H1 (cell line): ENCODE measurements at regions not wholly inside any gene's neighbourhood (a gene's known extent, or its start where the extent isn't known, plus 50 kb on each side); places are given as distances from the start of the nearest gene placed in this dataset.

ENCODE experiments used
- CTCF ChIA-PET: fragments of 300-600 bp; sonication (Branson Sonifier 250); formaldehyde crosslinking; loops from one replicate; lab custom pipeline; 2021; ENCODE audit not compliant: partially characterized antibody; lab: Charles Lee
- POLR2A ChIA-PET: fragments of 300-600 bp; sonication (Branson Sonifier 250); formaldehyde crosslinking; loops from one replicate; lab custom pipeline; 2021; ENCODE audit warnings: inconsistent platforms; ENCODE audit not compliant: partially characterized antibody; lab: Charles Lee
- DNase-seq, 2 experiments: peaks; one replicate each; pipeline versions ENCODE4 v3.0.0 to v3.0.0-alpha.2; 2010 to 2022; ENCODE audit warnings: low spot score in 2 of 2, low read depth in 1 of 2, mixed read lengths in 1 of 2
- FAIRE-seq: peaks from 2 replicates; lab custom pipeline; 2011; peaks lifted over from hg19 to GRCh38; lab: Jason Lieb, UNC
- H2AFZ ChIP-seq: 2 replicates; pipeline ENCODE4 v1.8.1; 2012; ENCODE audit warnings: low read length, inconsistent platforms
- H2AK5ac ChIP-seq: 2 replicates; pipeline ENCODE4 v1.6.1; 2013; ENCODE audit warnings: low read depth, low read length
- H2BK120ac ChIP-seq: replicated peaks from 2 replicates; pipeline ENCODE3; 2013; ENCODE audit warnings: low read depth, low read length, inconsistent platforms
- H2BK12ac ChIP-seq: 2 replicates; pipeline ENCODE4 v1.6.1; 2013; ENCODE audit warnings: low read depth, low read length
- H2BK15ac ChIP-seq: 2 replicates; pipeline ENCODE4 v1.6.1; 2013; ENCODE audit warnings: low read length
- H2BK20ac ChIP-seq: 2 replicates; pipeline ENCODE4 v1.6.1; 2013; ENCODE audit warnings: low read length
- H2BK5ac ChIP-seq: 2 replicates; pipeline ENCODE4 v1.6.1; 2013; ENCODE audit warnings: low read depth, low read length
- H3K14ac ChIP-seq: 2 replicates; pipeline ENCODE4 v1.6.1; 2013; ENCODE audit warnings: inconsistent platforms; ENCODE audit not compliant: insufficient read length
- H3K18ac ChIP-seq: 2 replicates; pipeline ENCODE4 v1.6.1; 2013; ENCODE audit warnings: low read length; ENCODE audit errors: extremely low read depth
- H3K23ac ChIP-seq: 2 replicates; pipeline ENCODE4 v1.6.1; 2013; ENCODE audit warnings: inconsistent platforms; ENCODE audit not compliant: insufficient read length
- H3K23me2 ChIP-seq: 2 replicates; pipeline ENCODE4 v1.6.1; 2013; ENCODE audit warnings: low read depth, low read length
- H3K27ac ChIP-seq: 2 replicates; pipeline ENCODE4 v1.6.1; 2011; ENCODE audit warnings: low read depth, low read length, inconsistent platforms
- H3K27me3 ChIP-seq, 4 experiments: replicated peaks in 1 of 4; 1 replicate in 1 of 4; 2 replicates in 3 of 4; pipeline versions ENCODE4 v1.6.1 to v1.8.1; 2011 to 2013; ENCODE audit warnings: low read length in 3 of 4, mild to moderate bottlenecking in 3 of 4, inconsistent platforms in 2 of 4, mixed read lengths in 2 of 4, moderate library complexity in 1 of 4; ENCODE audit not compliant: control insufficient read depth in 3 of 4, insufficient read depth in 3 of 4; ENCODE audit errors: extremely low read depth in 1 of 4
- H3K36me3 ChIP-seq, 4 experiments: 2 replicates each; pipeline versions ENCODE4 v1.6.1 to v1.8.1; 2011 to 2013; ENCODE audit warnings: mild to moderate bottlenecking in 4 of 4, low read length in 3 of 4, moderate library complexity in 2 of 4, control low read depth in 1 of 4, inconsistent platforms in 1 of 4; ENCODE audit not compliant: insufficient read depth in 4 of 4, control insufficient read depth in 2 of 4
- H3K4ac ChIP-seq: replicated peaks from 2 replicates; pipeline ENCODE3; 2013; ENCODE audit warnings: low read length, low read depth, mixed read lengths, inconsistent platforms; ENCODE audit not compliant: insufficient read length
- H3K4me1 ChIP-seq, 4 experiments: replicated peaks in 1 of 4; 1 replicate in 1 of 4; 2 replicates in 3 of 4; pipeline versions ENCODE4 v1.6.1 to v1.8.1; 2011 to 2013; ENCODE audit warnings: low read length in 3 of 4, inconsistent platforms in 2 of 4, mixed read lengths in 1 of 4; ENCODE audit not compliant: insufficient read depth in 4 of 4, control insufficient read depth in 3 of 4
- H3K4me2 ChIP-seq, 2 experiments: 2 replicates each; pipeline versions ENCODE4 v1.6.1 to v1.8.1; 2011 to 2013; ENCODE audit warnings: low read depth in 2 of 2, low read length in 2 of 2, control low read depth in 1 of 2, inconsistent platforms in 1 of 2, mild to moderate bottlenecking in 1 of 2; ENCODE audit not compliant: insufficient read depth in 1 of 2
- H3K4me3 ChIP-seq, 4 experiments: fragments of 200-600, 300-600 bp in 1 of 4; sonication (generic), shearing (Covaris generic), sonication (Bioruptor Twin) in 1 of 4; 2 replicates each; pipeline versions ENCODE4 v1.5.1 to v1.8.1; 2011 to 2016; ENCODE audit warnings: low read length in 4 of 4, low read depth in 3 of 4, control low read depth in 2 of 4, inconsistent platforms in 2 of 4, mild to moderate bottlenecking in 2 of 4, mixed read lengths in 1 of 4, moderate library complexity in 1 of 4; ENCODE audit not compliant: insufficient read depth in 2 of 4; ENCODE audit errors: extremely low read depth in 1 of 4
- H3K56ac ChIP-seq: replicated peaks from 2 replicates; pipeline ENCODE3; 2013; ENCODE audit warnings: low read depth, mild to moderate bottlenecking, mixed read lengths, low read length, inconsistent platforms; ENCODE audit not compliant: insufficient read length
- H3K79me1 ChIP-seq: 2 replicates; pipeline ENCODE4 v1.6.1; 2013; ENCODE audit warnings: low read depth, low read length, control low read depth
- H3K79me2 ChIP-seq, 2 experiments: 2 replicates each; pipeline versions ENCODE4 v1.6.1 to v1.8.1; 2012 to 2013; ENCODE audit warnings: low read length in 2 of 2, mild to moderate bottlenecking in 2 of 2, inconsistent platforms in 1 of 2; ENCODE audit not compliant: insufficient read depth in 2 of 2, control insufficient read depth in 1 of 2
- H3K9ac ChIP-seq, 4 experiments: replicated peaks in 1 of 4; 1 replicate in 1 of 4; 2 replicates in 3 of 4; pipeline versions ENCODE4 v1.6.1 to v1.8.1; 2011 to 2013; ENCODE audit warnings: low read depth in 3 of 4, low read length in 3 of 4, control low read depth in 2 of 4, mild to moderate bottlenecking in 2 of 4, moderate library complexity in 2 of 4, inconsistent platforms in 1 of 4; ENCODE audit errors: extremely low read depth in 1 of 4
- H3K9me3 ChIP-seq, 2 experiments: 2 replicates each; pipeline versions ENCODE4 v1.6.1 to v1.8.1; 2012 to 2013; ENCODE audit warnings: mild to moderate bottlenecking in 2 of 2, moderate library complexity in 2 of 2, control low read depth in 1 of 2, inconsistent platforms in 1 of 2, low read depth in 1 of 2, low read length in 1 of 2, mixed read lengths in 1 of 2; ENCODE audit not compliant: insufficient read depth in 2 of 2
- H4K20me1 ChIP-seq, 2 experiments: replicated peaks in 1 of 2; 2 replicates each; pipeline versions ENCODE3 to v1.8.1; 2011 to 2013; ENCODE audit warnings: inconsistent platforms in 2 of 2, low read length in 2 of 2, mild to moderate bottlenecking in 1 of 2; ENCODE audit not compliant: insufficient read depth in 2 of 2, control insufficient read depth in 1 of 2
- H4K5ac ChIP-seq: 2 replicates; pipeline ENCODE4 v1.6.1; 2013; ENCODE audit warnings: low read length, low read depth, mixed read lengths, inconsistent platforms; ENCODE audit not compliant: insufficient read length
- H4K8ac ChIP-seq: 2 replicates; pipeline ENCODE4 v1.8.0; 2013; ENCODE audit warnings: mild to moderate bottlenecking, moderate library complexity, low read length, inconsistent platforms; ENCODE audit not compliant: insufficient read depth; ENCODE audit errors: extremely low read depth
- H4K91ac ChIP-seq: replicated peaks from 2 replicates; pipeline ENCODE3; 2013; ENCODE audit warnings: low read length, mixed read lengths, inconsistent platforms; ENCODE audit not compliant: insufficient read length
- ATF2 ChIP-seq: IDR thresholded peaks from 2 replicates; pipeline ENCODE4 v1.6.1; 2012; ENCODE audit warnings: low read length, inconsistent platforms
- E2F6 ChIP-seq: IDR thresholded peaks from 2 replicates; pipeline ENCODE4 v1.6.1; 2012; ENCODE audit warnings: inconsistent platforms
- GTF2F1 ChIP-seq: IDR thresholded peaks from 2 replicates; pipeline ENCODE4 v1.6.1; 2012; ENCODE audit warnings: low read depth, low read length, improper control_type of control experiment, borderline replicate concordance
- MAX ChIP-seq: IDR thresholded peaks from 2 replicates; pipeline ENCODE4 v1.6.1; 2012; ENCODE audit warnings: inconsistent platforms
- NANOG ChIP-seq: IDR thresholded peaks from 2 replicates; pipeline ENCODE4 v1.6.1; 2011; ENCODE audit warnings: low read length, low read depth, mild to moderate bottlenecking, inconsistent platforms; ENCODE audit not compliant: insufficient read depth, poor library complexity, severe bottlenecking
- PHF8 ChIP-seq: fragments of 200-600 bp; sonication (generic); conservative IDR thresholded peaks from 2 replicates; pipeline ENCODE4 v1.7.1; 2012; ENCODE audit warnings: low read depth, mild to moderate bottlenecking, inconsistent platforms, low read length, moderate library complexity
- RXRA ChIP-seq: IDR thresholded peaks from 2 replicates; pipeline ENCODE4 v1.6.1; 2011; ENCODE audit warnings: low read depth, mild to moderate bottlenecking, low read length, moderate library complexity; ENCODE audit not compliant: insufficient read depth
- SIN3A ChIP-seq, 2 experiments: IDR thresholded peaks in 1 of 2; conservative IDR thresholded peaks in 1 of 2; 2 replicates each; pipeline ENCODE4 v1.6.1; 2011 to 2012; ENCODE audit warnings: low read length in 2 of 2, improper control_type of control experiment in 1 of 2, low read depth in 1 of 2, mild to moderate bottlenecking in 1 of 2
- WGBS, 2 experiments: shearing (Covaris generic) in 1 of 2; methylation state at CpG; one replicate each; pipeline versions ENCODE4 v1.1.6 to v1.1.7; 2013 to 2015; ENCODE audit warnings: low lambda C conversion rate in 2 of 2, mixed read lengths in 2 of 2, inconsistent platforms in 1 of 2, low coverage in 1 of 2, missing lambda C conversion rate in 1 of 2; ENCODE audit not compliant: insufficient replicate concordance in 2 of 2, insufficient coverage in 1 of 2, insufficient read length in 1 of 2; ENCODE audit errors: extremely low coverage in 1 of 2, missing lambda C conversion rate in 1 of 2; 5-methylcytosine and 5-hydroxymethylcytosine counted together

- Histone ChIP-seq H3K4me3 (no peak overlapping the region), H3K9ac (no peak overlapping the region), H3K56ac (no peak overlapping the region), H3K4ac (no peak overlapping the region), H3K36me3 (no peaks in the 10 kb centered on the region), H4K5ac (no peak overlapping the region), H3K18ac (no peak overlapping the region), H4K20me1 (no peaks in the 10 kb centered on the region), H3K4me1 (no peaks in the 10 kb centered on the region; a peak in 1 of 7 replicates), H3K14ac (no peak overlapping the region), H2BK15ac (no peak overlapping the region), H3K79me1 (no peaks in the 10 kb centered on the region), H2BK12ac (no peak overlapping the region), H3K79me2 (no peaks in the 10 kb centered on the region), H3K27me3 (no peaks in the 10 kb centered on the region), H2BK20ac (no peak overlapping the region), H3K27ac (no peak overlapping the region), H4K8ac (no peak overlapping the region), H2AFZ (no peak overlapping the region), H3K23me2 (no peaks in the 10 kb centered on the region), H3K23ac (no peak overlapping the region), H4K91ac (no peak overlapping the region), H2AK5ac (no peak overlapping the region), H3K4me2 (no peak overlapping the region), H2BK5ac (no peak overlapping the region), H2BK120ac (no peak overlapping the region), H3K9me3 (peaks cover 0 to 9% of the 10 kb centered on the region in 2 experiments; a peak in 1 of 4 replicates)
- POLR2A ChIA-PET, result no interaction called here
- DNase-seq (no peak), FAIRE-seq (no peak)
- CTCF ChIA-PET, result no interaction called here
- WGBS, 2 experiments, result 86% methylated on average over 17 of the region's 17 CpGs; no CpG with 5 or more reads in 1 of the 2 experiments
- TF ChIP-seq NANOG (no peak), SIN3A (conservative IDR thresholded peaks at IDR 0.05 in 1 of 2, IDR thresholded peaks at IDR 0.05 in 1 of 2; ENCODE audit: low read depth in 1 of 2, low read length in 2 of 2) (no peak), GTF2F1 (no peak), PHF8 (no peak), ATF2 (no peak), E2F6 (no peak), MAX (no peak), RXRA (no peak)
Measured at GRCh38 chr9:135289081-135289491, 190.5 kb upstream of the PPP1R26 start.
